Right renal cortex interstitium (tissue), 3 donors: ENCODE measurements at regions not wholly inside any gene's neighbourhood (a gene's known extent, or its start where the extent isn't known, plus 50 kb on each side); places are given as distances from the start of the nearest gene placed in this dataset.
"Not testable (repeated sequence)": the region's sequence is repeated elsewhere in the genome, so short reads cannot be mapped to it uniquely, and the experiment has no call there.

ENCODE experiments used
- DNase-seq, 3 donors: peaks; one replicate each; pipeline ENCODE4 v3.0.0-alpha.2; 2013; ENCODE audit warnings: low read depth in 3 of 3, low spot score in 2 of 3

DNA sequence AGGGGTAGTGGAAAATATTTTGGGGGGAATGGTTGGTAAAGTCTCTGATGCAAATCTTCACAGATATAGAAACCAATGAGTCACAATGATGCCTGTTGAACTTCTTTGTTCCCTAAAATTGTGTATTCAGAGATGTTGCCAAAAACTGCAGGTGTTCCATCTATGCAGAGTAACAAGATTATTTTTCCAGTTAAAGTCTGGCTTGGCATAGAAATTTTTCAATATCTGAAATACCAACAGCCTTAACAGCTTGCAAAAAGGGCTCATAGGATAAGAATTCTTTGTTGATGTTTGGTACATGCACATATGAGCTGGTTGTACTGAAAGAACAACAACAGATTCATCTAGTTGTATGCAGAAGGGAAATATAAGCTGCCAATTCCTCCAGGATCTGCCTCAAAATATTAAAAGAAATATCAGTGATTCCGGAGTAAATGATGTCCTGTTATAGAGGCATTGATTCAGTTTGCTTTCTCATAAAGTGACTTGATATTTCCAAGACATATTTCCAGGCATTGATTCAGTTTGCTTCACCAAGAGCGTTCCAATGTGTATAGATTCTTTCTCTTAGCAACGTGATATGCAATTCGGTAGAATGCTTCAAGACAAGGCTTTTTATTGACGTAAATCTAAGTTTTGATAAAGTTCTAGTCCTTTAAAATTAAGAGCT is 564.4 kb downstream of the TMA16 start:
- no peak for DNase-seq

DNA sequence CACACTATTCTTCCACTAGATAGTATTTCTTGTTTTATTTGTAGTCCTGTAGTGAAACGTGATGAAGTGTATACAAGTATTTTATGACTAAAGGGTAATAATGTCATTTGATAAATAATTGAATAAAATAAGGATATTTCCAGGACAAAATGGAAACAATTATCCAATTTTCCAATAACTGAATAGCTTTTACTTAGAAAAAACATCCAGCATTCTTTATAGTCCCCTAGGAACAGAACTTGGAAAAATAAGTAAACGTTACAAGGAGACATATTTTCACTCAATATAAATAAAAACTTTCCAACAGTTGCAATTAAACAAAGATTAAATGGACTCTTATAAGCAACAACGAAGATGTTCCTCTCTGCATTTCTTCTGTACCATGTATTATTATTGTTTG is 566.0 kb downstream of the TMA16 start:
- DNase-seq = no peak

DNA sequence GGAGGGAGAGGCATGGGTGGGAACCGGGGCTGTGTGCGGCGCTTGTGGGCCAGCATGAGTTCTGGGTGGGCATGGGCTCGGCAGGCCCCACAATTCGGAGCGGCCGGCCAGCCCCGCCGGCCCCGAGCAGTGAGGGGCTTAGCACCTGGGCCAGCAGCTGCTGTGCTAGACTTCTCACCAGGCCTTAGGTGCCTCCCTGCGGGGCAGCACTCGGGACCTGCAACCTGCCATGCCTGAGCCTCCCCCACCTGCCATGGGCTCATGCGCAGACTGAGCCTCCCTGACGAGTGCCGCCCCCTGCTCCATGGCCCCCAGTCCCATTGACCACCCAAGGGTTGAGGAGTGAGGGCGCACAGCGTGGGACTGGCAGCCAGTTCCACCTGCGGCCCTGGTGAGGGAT is 573.9 kb downstream of the TMA16 start:
- no peak for DNase-seq

DNA sequence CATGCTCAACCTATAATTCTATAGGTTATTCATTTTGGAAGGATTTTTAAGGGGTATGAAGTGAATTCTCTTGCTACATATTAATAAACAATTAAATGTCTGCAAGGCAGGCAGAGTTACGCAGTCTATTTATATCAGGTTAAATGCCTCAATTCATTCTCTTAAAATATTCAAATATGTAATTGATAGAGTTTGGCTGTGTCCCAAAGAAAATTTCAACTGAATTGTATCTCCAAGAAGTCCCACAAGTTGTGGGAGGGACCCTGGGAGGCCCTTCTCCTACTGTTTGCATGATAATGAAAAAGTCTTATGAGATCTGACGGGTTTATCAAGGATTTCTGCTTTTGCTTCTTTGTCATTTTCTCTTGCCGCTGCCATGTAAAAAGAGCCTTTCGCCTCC is 576.1 kb downstream of the TMA16 start:
- no peak for DNase-seq

- DNase-seq = no peak
Observed at GRCh38 chr4:164081371-164081770, 586.9 kb downstream of the TMA16 start.

- DNase-seq = no peak
Observed at GRCh38 chr4:164081801-164082200, 587.3 kb downstream of the TMA16 start.

DNA sequence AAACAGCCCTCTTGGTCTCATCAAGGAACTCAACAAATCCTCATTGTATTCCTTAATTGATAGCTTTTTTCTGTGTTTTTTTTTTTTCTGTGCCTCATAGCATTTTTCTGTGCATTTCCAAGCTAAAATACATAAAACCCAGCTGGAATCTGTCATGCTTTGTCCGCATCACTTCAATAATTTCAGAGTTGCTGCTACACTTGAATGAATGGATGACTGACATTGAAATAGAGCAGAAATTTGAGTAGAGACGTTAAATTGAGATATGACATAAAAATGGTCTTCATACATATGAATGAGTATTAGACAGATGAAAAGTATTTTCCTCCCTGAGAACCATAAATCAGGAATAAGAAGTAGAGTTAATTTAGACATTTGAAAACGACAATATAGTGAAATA is 593.2 kb downstream of the TMA16 start:
- no peak for DNase-seq

DNA sequence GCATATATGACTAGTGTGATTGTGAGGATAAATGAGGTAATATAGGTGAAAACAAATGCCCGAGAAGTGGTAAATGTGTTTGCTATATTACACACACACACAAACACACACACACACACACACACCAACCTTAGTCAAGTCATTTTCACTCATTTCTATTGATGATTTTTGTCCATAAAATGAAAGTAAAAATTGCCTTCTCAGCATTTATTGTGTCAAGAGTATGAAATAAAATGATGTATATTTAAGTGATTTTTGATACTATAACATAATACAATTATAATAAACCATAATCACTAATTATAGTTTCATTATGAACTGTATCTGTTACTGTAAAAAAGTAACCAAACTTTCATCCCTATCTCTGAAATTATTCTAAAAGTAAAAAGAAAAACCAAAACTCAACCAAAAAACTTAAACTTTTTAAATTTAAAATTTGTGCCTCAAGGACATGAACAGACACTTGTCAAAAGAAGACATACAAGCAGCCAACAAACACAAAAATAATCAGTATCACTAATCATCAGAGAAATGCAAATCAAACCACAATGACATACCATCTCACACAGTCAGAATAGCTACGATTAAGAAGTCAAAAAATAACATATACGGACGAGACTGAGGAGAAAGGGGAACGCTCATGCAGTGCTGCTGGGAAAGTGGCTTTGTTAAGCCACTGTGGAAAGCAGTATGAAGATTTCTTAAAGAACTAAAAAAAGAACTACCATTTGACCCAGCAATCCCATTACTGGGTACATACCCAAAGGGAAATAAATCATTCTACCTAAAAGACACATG is 601.0 kb downstream of the TMA16 start:
- no peak for DNase-seq

DNA sequence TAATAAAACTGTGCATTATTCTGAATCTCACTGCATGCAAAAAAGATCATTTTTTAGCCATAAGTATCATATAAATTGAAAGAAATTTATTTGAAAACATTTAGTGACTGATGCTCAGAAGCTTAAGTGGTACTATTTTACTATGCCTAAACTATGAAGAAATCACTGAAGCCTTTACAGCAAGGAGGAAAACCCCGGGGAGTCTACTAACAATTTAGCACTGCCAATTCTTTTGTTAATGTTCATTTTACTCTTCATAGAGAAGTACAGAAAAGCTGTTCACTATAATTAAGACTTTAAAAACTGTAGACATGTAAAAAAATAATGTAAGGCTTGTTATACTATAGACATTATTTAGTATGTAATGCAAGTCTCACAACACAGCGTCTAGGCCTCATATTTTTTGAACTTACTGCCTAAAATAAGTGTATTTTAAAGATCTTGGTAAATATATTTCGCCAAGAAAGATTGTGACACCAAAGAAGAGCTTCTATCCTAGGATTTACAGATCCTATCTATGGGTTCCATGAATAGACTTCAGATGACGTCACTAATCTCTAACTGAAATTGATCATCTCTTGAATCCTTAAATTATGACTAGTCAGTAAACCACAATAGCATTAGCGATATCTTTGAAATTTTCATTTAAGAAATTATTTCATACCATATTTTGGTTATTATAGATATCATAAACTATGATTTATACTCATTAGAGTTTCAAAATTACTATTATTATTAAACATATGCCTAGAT is 602.5 kb downstream of the TMA16 start:
- no peak for DNase-seq

DNA sequence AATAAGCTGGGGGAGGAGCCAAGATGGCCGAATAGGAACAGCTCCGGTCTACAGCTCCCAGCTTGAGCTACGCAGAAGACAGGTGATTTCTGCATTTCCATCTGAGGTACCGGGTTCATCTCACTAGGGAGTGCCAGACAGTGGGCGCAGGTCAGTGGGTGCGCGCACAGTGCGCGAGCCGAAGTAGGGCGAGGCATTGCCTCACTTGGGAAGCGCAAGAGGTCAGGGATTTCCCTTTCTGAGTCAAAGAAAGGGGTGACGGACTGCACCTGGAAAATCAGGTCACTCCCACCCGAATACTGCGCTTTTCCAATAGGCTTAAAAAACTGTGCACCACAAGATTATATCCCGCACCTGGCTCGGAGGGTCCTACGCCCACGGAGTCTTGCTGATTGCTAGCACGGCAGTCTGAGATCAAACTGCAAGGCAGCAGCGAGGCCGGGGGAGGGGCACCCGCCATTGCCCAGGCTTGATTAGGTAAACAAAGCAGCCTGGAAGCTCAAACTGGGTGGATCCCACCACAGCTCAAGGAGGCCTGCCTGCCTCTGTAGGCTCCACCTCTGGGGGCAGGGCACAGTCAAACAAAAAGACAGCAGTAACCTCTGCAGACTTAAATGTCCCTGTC is 606.4 kb downstream of the TMA16 start:
- not testable (repeated sequence) for DNase-seq

DNA sequence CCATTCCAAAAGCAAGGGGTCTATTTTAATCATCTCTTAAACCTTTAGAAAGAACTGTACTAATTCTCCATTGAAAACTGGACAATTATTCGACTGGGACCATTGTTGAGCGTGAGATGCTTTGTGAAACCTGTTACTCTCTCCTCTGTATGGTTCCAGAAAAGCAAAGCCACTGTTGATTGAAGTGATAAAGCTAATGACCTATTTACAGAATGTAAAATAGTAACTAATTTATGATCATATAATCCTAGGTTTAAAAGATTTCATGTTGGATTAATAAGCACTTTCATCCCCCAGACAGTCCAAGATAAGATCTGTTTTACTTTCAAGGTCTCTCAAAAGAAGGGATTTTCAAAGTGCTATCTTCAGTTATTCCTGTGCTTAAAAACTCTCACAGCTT is 614.5 kb downstream of the TMA16 start:
- no peak for DNase-seq

DNA sequence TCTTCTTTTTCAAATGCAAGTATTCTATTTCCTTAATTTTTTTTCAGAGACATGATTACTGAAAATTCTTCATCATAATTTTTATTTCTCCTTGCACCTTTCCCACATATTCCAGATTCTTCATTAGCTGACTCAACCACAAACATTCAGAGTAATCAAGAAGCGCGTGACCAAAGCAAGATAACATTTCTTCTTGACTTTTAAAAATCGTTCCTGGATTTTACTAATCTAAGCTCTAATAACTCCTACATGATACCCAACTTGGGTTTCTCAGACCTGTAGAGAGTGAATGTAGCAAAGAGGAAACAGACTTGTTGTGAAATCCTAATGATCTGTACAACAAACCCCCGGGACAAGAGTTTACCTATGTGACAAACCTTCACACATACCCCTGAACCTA is 615.0 kb downstream of the TMA16 start:
- DNase-seq = no peak

DNA sequence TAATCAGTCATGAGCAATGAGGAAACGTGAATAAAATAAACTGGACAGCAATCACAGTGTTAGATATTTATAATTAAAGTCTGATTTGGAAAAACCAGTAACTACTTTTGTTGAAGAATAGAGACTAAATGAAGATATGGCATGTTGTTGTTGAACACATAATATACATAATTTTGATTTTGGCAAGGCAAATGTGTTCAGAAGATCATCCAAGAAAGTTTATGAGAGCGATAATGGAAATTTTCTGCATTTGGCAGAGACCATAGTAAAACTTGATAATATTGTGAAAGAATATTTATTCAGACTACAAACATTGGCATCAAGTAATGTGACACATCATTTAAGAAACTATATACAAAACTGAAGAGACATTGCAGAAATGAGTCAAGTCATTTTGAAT is 620.7 kb downstream of the TMA16 start:
- no peak for DNase-seq

DNA sequence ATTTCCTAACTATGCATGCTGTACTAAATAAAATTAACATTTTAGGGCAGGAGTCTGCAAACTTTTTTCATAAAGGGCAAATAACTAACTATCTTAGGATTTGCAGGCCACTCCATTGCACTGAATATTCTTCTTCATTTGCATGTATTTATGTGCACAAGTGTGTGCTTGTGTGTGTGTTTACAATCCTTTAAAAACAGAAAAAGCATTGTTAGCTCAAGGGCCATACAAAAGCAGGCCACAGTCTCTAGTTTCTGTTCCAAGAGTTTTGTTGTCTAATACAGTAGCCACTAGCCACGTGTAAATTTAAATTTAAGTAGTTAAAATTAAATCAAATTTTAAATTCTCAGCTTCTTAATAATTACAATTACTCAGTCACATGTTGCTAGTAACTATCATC is 621.8 kb downstream of the TMA16 start:
- no peak for DNase-seq

DNA sequence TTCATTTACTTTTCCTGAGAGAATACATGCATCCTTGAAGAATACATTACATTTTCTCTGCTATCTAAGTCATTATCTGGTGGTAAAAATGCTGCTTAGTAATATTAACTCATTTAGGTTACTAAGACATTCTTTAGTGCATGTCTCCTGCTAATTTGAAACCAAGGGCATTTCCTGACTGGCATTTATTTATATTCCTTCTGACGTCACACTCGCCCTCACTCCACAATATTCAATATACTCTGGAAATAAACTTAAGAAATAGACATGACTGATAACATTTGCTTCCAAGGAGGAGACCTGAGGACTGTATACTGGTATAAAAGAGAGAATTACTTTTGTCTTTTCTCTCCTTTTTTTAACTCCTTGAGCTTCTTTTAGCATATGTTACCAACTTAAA is 619.5 kb upstream of the SMIM31 start:
- DNase-seq = no peak

DNA sequence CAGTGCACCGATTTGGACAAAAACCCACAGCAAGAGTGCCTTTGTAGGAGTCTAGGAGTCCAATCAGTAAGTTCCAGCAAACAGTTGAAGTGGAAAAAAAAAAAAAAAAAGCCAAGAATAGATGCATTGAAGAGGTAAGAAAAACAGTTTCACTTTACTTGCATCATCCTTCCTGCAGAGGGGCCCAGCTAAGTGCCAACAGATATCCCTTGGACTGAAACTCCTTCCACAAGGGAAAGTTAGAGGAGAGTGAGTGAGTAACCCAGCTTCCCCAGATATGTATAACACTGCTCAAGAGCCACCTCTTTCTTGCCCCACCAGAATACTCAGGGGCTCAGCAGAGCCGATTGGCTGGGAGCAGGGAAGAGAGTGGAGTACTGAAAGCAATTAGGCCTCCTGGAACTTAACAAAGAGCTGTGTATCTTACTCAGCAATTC is 617.7 kb upstream of the SMIM31 start:
- no peak for DNase-seq

DNA sequence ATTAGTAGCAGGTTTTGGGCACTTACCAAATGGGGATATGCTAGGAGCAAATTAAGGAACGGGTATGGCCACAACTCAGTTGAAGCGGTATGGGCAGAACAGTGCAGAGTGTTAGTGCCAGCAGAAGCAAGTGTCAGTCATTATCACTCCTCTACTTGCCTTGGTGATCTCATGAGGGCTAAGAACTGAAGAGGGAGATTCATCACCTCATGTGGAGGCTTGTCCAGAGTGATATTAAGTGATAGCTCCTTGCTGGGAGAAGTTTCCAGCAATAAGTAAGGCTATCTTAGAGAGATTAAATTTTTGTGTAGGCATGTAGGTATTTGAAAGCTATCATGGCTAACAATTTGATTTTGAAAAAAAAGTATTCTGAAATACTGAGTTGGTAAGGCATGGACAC is 615.4 kb upstream of the SMIM31 start:
- no peak for DNase-seq

DNA sequence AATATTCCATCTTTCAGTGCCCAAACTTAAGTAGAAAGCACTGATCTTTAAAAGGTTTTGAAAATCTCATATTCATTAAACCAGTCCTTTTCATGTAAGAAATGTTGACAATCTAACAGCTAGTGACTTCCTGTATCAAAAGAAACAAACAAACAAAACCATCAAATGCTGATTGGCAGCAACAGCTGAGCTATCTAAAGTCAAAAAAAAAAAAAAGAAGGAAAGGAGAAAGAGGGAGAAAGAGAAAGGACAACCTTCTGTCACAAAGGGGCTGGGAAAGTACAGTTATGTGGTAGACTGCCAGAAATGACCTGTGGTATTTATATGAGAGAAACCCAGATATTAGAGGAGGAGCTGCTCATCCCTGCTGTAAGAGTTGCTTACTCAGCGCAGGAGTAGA is 614.6 kb upstream of the SMIM31 start:
- no peak for DNase-seq

GRCh38 chr4:164141755-164142375 is 612.1 kb upstream of the SMIM31 start:
- DNase-seq = not testable (repeated sequence)

DNA sequence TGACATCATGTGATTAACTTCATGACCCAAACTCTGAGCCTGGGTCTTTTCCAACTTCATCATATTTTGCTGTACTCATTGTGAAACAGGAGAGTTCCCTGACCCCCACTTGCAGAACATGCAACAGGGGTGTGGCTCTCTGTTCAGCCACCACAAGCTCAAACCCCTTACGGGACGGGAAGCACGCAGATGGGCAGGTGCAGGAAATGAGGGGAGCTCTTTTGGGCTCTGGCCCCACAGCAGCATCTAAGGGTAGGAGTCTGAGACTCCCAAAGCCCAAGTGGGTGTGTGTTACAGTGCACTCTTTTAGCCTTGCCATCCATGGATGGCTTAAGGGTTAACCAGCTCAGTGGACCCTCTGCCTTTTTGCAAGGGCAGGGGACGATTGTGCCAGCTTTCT is 599.5 kb upstream of the SMIM31 start:
- DNase-seq = no peak

DNA sequence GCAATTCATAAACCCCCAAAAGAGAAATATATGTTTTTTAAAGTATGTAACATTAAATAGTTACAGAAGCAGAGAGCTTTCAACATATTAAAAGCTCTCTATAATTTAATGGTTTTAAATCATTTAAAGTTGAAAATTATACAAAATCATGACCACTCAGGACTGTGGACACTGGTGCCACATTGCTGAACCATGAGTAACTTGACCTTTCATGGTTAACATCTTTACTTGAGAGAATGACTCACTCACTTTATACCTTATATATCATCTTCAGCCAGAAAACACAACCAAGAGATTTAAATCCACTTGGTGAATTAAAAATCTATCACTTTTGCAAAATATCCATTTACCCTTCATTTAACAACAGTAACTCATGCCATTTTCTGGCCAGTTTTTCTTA is 584.3 kb upstream of the SMIM31 start:
- no peak for DNase-seq
